HFFc6 (cell line): ENCODE measurements at regions not wholly inside any gene's neighbourhood (a gene's known extent, or its start where the extent isn't known, plus 50 kb on each side); places are given as distances from the start of the nearest gene placed in this dataset.

Source experiments
- DNase-seq: peaks from one replicate; pipeline ENCODE4 v3.0.0-alpha.2; 2018
- H3K27ac Mint-ChIP-seq: 2 replicates; pipeline ENCODE4 v1.8.0; 2020; ENCODE audit warnings: mild to moderate bottlenecking, mixed read lengths
- H3K27me3 Mint-ChIP-seq: 2 replicates; pipeline ENCODE4 v1.8.0; 2021; ENCODE audit warnings: mild to moderate bottlenecking, moderate library complexity, mixed read lengths; ENCODE audit not compliant: insufficient read depth
- H3K36me3 Mint-ChIP-seq: 2 replicates; pipeline ENCODE4 v1.8.0; 2021; ENCODE audit warnings: low read depth, mixed read lengths
- H3K4me1 Mint-ChIP-seq: 2 replicates; pipeline ENCODE4 v1.8.0; 2020; ENCODE audit warnings: low read depth, mixed read lengths
- H3K4me3 Mint-ChIP-seq: 2 replicates; pipeline ENCODE4 v1.8.0; 2020; ENCODE audit warnings: mild to moderate bottlenecking, moderate library complexity, mixed read lengths
- H3K9me3 Mint-ChIP-seq: 2 replicates; pipeline ENCODE4 v1.8.0; 2020; ENCODE audit warnings: mild to moderate bottlenecking, mixed read lengths
- CTCF ChIP-seq: fragments of 200-600 bp; sonication (generic); IDR thresholded peaks from 2 replicates; pipeline ENCODE4 v1.5.0; 2021; ENCODE audit warnings: antibody characterized with exemption, mild to moderate bottlenecking

GRCh38 chr10:84659497-84660439, 331.4 kb downstream of the CCSER2 start:
- DNase-seq = no peak
- Mint-ChIP-seq H3K4me1 (no peaks in the 10 kb centered on the region), H3K27me3 (peaks cover 5% of the 10 kb centered on the region), H3K36me3 (no peaks in the 10 kb centered on the region), H3K27ac (no peak overlapping the region), H3K4me3 (no peak overlapping the region), H3K9me3 (peaks cover 12% of the 10 kb centered on the region)
- no peak for TF ChIP-seq CTCF

- no peaks in the 10 kb centered on the region for H3K4me1 Mint-ChIP-seq
- peaks cover 5% of the 10 kb centered on the region for H3K27me3 Mint-ChIP-seq
- no peak for DNase-seq
- no peak overlapping the region for H3K4me3 Mint-ChIP-seq
- H3K9me3 Mint-ChIP-seq = peaks cover 12% of the 10 kb centered on the region
- no peaks in the 10 kb centered on the region for H3K36me3 Mint-ChIP-seq
- no peak for TF ChIP-seq CTCF
- no peak overlapping the region for H3K27ac Mint-ChIP-seq
These were observed 332.2 kb downstream of the CCSER2 start for GRCh38 chr10:84660450-84661159.

- H3K4me1 Mint-ChIP-seq = no peaks in the 10 kb centered on the region
- H3K27me3 Mint-ChIP-seq = peaks cover 3% of the 10 kb centered on the region; the same call in 1 of the 2 replicates
- no peak for DNase-seq
- H3K36me3 Mint-ChIP-seq = no peaks in the 10 kb centered on the region
- no peak overlapping the region for H3K27ac Mint-ChIP-seq
- peaks cover 10% of the 10 kb centered on the region for H3K9me3 Mint-ChIP-seq
- no peak overlapping the region for H3K4me3 Mint-ChIP-seq
- no peak for TF ChIP-seq CTCF
These were observed 336.8 kb downstream of the CCSER2 start for GRCh38 chr10:84665211-84665610.

GRCh38 chr10:84665883-84666463, 337.6 kb downstream of the CCSER2 start:
- H3K4me1 Mint-ChIP-seq = no peaks in the 10 kb centered on the region
- H3K27ac Mint-ChIP-seq = no peak overlapping the region
- no peak for DNase-seq
- no peak overlapping the region for H3K4me3 Mint-ChIP-seq
- peak; percentile 24; the same call in 1 of the 2 replicates for TF ChIP-seq CTCF
- H3K36me3 Mint-ChIP-seq = no peaks in the 10 kb centered on the region
- no peaks in the 10 kb centered on the region for H3K27me3 Mint-ChIP-seq
- peaks cover 4% of the 10 kb centered on the region; the same call in 1 of the 2 replicates for H3K9me3 Mint-ChIP-seq

- DNase-seq = no peak
- no peak overlapping the region for H3K4me3 Mint-ChIP-seq
- no peak for TF ChIP-seq CTCF
- no peaks in the 10 kb centered on the region for H3K27me3 Mint-ChIP-seq
- no peaks in the 10 kb centered on the region for H3K4me1 Mint-ChIP-seq
- no peaks in the 10 kb centered on the region for H3K36me3 Mint-ChIP-seq
- H3K27ac Mint-ChIP-seq = no peak overlapping the region
- peaks cover 4% of the 10 kb centered on the region; the same call in 1 of the 2 replicates for H3K9me3 Mint-ChIP-seq
These were observed 339.9 kb downstream of the CCSER2 start for GRCh38 chr10:84668186-84668763.
